ENCODE measurements at regions not wholly inside any gene's neighbourhood (a gene's known extent, or its start where the extent isn't known, plus 50 kb on each side); places are given as distances from the start of the nearest gene placed in this dataset.

DNA sequence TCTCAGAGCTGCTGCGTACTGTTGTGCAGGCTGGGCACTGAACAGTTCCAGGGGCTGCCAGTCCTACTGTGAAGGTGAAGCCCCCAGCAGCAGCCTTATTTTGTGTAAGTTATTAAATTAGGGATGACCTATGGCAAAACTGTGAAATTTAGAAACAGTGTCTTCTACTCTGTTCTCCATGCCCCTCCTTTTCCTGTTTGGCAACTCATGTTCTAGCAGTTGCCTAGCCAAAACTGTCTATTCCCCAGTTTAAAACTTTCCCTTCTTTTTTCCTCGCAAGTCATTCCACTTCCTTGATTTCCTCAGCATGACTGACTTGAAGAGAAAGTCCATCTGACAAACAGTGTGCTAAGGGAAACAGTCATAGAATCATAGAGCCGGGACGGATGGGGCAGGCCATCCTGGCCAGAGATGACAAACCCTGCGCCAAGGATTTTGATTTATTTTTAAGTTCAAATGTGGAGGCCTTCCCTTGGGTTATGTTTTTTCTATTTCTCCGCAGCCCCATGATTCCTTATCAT, 78.1 kb upstream of the OLFM4 start:
- Histone ChIP-seq H3K79me2 (ENCODE audit: insufficient read depth) (no peaks in the 10 kb centered on the region), H3F3A (ENCODE audit: insufficient read depth) (no peaks in the 10 kb centered on the region), H3K4me1 (ENCODE audit: insufficient read depth) (no peaks in the 10 kb centered on the region), H2AFZ (no peak overlapping the region), H3K27me3 (replicated peaks; ENCODE audit: insufficient read depth) (no peaks in the 10 kb centered on the region), H3K4me2 (ENCODE audit: unreplicated experiment) (no peak overlapping the region), H3K27ac (no peak overlapping the region), H4K20me1 (ENCODE audit: insufficient read depth) (no peaks in the 10 kb centered on the region), H3K36me3 (ENCODE audit: low read depth) (no peaks in the 10 kb centered on the region), H3K9me2 (ENCODE audit: insufficient read depth) (no peaks in the 10 kb centered on the region), H3K4me3 (no peak overlapping the region), H3K9ac (no peak overlapping the region), H3K9me3 (ENCODE audit: low read depth) (no peaks in the 10 kb centered on the region)
- DNase-seq: no peak
- TF ChIP-seq EZH2phosphoT487 (IDR thresholded peaks at IDR 0.05; ENCODE audit: insufficient read depth, low read depth): no peak
- no peak for TF ChIP-seq EZH2 (IDR thresholded peaks at IDR 0.05; ENCODE audit: insufficient read depth, poor library complexity, severe bottlenecking)
- in situ Hi-C loops (cut with MboI): no loop called here
- 28 to 30% methylated on average over 6 of the region's 6 CpGs for WGBS, 2 experiments (ENCODE audit: low coverage in 1 of 2, low lambda C conversion rate in 2 of 2, missing lambda C conversion rate in 2 of 2)

DNA sequence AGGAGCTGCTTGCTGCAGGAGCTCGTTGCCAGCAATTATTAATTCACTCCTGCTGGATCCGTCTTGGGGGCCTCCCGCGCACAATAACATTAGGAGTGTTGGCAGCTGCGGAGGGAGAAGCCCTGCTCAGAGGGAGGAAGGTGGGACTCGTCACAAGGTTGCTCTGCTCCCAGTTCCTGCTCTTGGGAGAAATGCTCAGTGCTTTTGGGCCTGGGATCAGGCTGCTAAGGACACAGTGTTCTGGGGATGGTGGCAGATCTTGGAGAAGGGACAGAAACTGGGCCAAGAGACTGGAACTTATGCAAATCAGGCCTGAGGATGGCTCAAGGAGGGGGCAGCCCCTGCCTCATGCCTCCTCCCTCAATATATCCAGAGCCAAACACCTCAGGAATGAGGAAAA, 78.9 kb upstream of the OLFM4 start:
- H4K20me1 ChIP-seq (ENCODE audit: insufficient read depth): no peaks in the 10 kb centered on the region
- in situ Hi-C loops (cut with MboI): no loop called here
- no peaks in the 10 kb centered on the region for H3K9me2 ChIP-seq (ENCODE audit: insufficient read depth)
- H3K9ac ChIP-seq: no peak overlapping the region
- no peaks in the 10 kb centered on the region for H3K4me1 ChIP-seq (ENCODE audit: insufficient read depth)
- H3K79me2 ChIP-seq (ENCODE audit: insufficient read depth): no peaks in the 10 kb centered on the region
- H3K36me3 ChIP-seq (ENCODE audit: low read depth): no peaks in the 10 kb centered on the region
- no peak overlapping the region for H3K4me3 ChIP-seq
- TF ChIP-seq EZH2phosphoT487 (IDR thresholded peaks at IDR 0.05; ENCODE audit: insufficient read depth, low read depth) (no peak), EZH2 (IDR thresholded peaks at IDR 0.05; ENCODE audit: insufficient read depth, poor library complexity, severe bottlenecking) (no peak)
- H3K9me3 ChIP-seq (ENCODE audit: low read depth): no peaks in the 10 kb centered on the region
- H3F3A ChIP-seq (ENCODE audit: insufficient read depth): no peaks in the 10 kb centered on the region
- H3K27me3 ChIP-seq (replicated peaks; ENCODE audit: insufficient read depth): no peaks in the 10 kb centered on the region
- 3 to 4% methylated on average over 6 of the region's 6 CpGs for WGBS, 2 experiments (ENCODE audit: low coverage in 1 of 2, low lambda C conversion rate in 2 of 2, missing lambda C conversion rate in 2 of 2)
- DNase-seq: no peak
- H3K27ac ChIP-seq: no peak overlapping the region
- no peak overlapping the region for H3K4me2 ChIP-seq (ENCODE audit: unreplicated experiment)
- no peak overlapping the region for H2AFZ ChIP-seq

DNA sequence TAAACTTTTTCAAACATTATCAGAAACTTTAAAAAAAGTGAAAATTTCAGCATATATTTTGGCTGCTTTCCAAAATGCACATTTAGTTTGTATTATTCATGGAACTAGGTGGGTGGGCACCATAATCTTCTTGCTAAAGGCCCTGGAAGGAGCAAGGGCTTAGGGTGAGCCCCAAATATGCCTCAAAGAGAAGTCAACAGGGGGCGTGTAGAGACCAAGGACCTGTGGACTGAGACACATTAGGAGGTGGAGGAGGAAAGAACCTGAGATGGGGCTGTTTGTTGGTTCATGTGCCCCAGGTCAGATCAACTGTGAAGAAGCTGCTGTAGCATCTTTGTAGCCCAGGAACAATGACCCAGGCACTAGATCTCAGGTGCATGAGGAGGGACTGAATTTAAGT, 79.6 kb upstream of the OLFM4 start:
- Histone ChIP-seq H3K27me3 (replicated peaks; ENCODE audit: insufficient read depth) (no peaks in the 10 kb centered on the region), H3K79me2 (ENCODE audit: insufficient read depth) (no peaks in the 10 kb centered on the region), H3F3A (ENCODE audit: insufficient read depth) (no peaks in the 10 kb centered on the region), H3K27ac (no peak overlapping the region), H3K9ac (no peak overlapping the region), H3K4me3 (no peak overlapping the region), H4K20me1 (ENCODE audit: insufficient read depth) (no peaks in the 10 kb centered on the region), H3K4me1 (ENCODE audit: insufficient read depth) (no peaks in the 10 kb centered on the region), H3K4me2 (ENCODE audit: unreplicated experiment) (no peak overlapping the region), H3K9me2 (ENCODE audit: insufficient read depth) (no peaks in the 10 kb centered on the region), H3K9me3 (ENCODE audit: low read depth) (no peaks in the 10 kb centered on the region), H2AFZ (no peak overlapping the region), H3K36me3 (ENCODE audit: low read depth) (no peaks in the 10 kb centered on the region)
- no peak for DNase-seq
- TF ChIP-seq EZH2 (IDR thresholded peaks at IDR 0.05; ENCODE audit: insufficient read depth, poor library complexity, severe bottlenecking): no peak
- TF ChIP-seq EZH2phosphoT487 (IDR thresholded peaks at IDR 0.05; ENCODE audit: insufficient read depth, low read depth): no peak
- WGBS, 2 experiments (ENCODE audit: low coverage in 1 of 2, low lambda C conversion rate in 2 of 2, missing lambda C conversion rate in 2 of 2): 12 to 15% methylated on average over 1 of the region's 1 CpG
- in situ Hi-C loops (cut with MboI): no loop called here

DNA sequence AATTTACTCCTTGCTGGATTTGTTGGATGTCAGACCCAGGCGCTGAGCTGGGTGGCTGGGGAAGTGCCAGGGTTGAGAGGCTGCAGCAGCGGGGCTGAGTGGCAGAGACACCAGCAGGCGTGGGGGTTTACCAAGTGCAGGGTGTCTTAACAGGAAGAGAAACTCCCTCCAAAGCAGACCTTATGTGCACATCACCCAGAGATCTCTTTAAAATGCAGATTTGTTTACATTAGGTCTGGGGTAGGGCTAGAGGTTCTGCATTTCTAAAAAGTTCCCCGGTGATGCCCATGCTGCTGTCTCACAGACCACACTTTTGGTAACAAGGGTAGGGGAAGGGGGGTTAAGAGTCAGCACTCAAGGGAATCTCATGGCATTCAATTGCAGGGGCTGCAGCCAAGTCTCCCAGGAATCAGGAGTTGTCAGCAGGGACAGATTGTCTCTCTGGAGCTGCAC, 80.7 kb upstream of the OLFM4 start:
- TF ChIP-seq EZH2 (IDR thresholded peaks at IDR 0.05; ENCODE audit: insufficient read depth, poor library complexity, severe bottlenecking) (no peak), EZH2phosphoT487 (IDR thresholded peaks at IDR 0.05; ENCODE audit: insufficient read depth, low read depth) (no peak)
- H3K4me2 ChIP-seq (ENCODE audit: unreplicated experiment): no peak overlapping the region
- H3K4me1 ChIP-seq (ENCODE audit: insufficient read depth): no peaks in the 10 kb centered on the region
- no peaks in the 10 kb centered on the region for H3K9me2 ChIP-seq (ENCODE audit: insufficient read depth)
- no peaks in the 10 kb centered on the region for H3K36me3 ChIP-seq (ENCODE audit: low read depth)
- H3K4me3 ChIP-seq: no peak overlapping the region
- DNase-seq: no peak
- no peaks in the 10 kb centered on the region for H3F3A ChIP-seq (ENCODE audit: insufficient read depth)
- in situ Hi-C loops (cut with MboI): no loop called here
- no peaks in the 10 kb centered on the region for H3K9me3 ChIP-seq (ENCODE audit: low read depth)
- H4K20me1 ChIP-seq (ENCODE audit: insufficient read depth): no peaks in the 10 kb centered on the region
- no peak overlapping the region for H2AFZ ChIP-seq
- no peaks in the 10 kb centered on the region for H3K27me3 ChIP-seq (replicated peaks; ENCODE audit: insufficient read depth)
- no peak overlapping the region for H3K27ac ChIP-seq
- no peak overlapping the region for H3K9ac ChIP-seq
- no peaks in the 10 kb centered on the region for H3K79me2 ChIP-seq (ENCODE audit: insufficient read depth)
- 8 to 9% methylated on average over 4 of the region's 4 CpGs for WGBS, 2 experiments (ENCODE audit: low coverage in 1 of 2, low lambda C conversion rate in 2 of 2, missing lambda C conversion rate in 2 of 2)

DNA sequence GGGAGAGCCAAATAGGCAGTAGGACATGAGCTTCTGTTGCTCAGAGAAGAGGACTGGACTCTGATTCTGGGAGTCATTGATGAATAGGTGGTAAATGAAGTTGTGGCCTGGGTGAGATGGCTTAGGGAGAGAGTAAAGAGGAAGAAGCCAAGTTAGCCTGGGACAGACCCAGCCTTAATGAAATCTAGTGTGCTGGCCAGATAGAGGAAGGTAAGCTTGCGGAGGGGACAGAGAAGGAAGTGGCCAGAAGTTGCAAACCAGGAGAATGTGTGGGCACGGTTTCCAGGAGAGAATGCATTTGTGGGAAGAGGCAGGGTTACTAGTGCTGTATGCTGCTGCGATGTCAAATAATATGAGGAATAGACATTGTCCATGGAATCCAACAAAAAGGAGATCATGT, 83.3 kb upstream of the OLFM4 start:
- H3K9ac ChIP-seq: no peak overlapping the region
- no peaks in the 10 kb centered on the region for H3K4me1 ChIP-seq (ENCODE audit: insufficient read depth)
- 35 to 44% methylated on average over 3 of the region's 3 CpGs for WGBS, 2 experiments (ENCODE audit: low coverage in 1 of 2, low lambda C conversion rate in 2 of 2, missing lambda C conversion rate in 2 of 2)
- H3K9me3 ChIP-seq (ENCODE audit: low read depth): no peaks in the 10 kb centered on the region
- no peak overlapping the region for H3K4me3 ChIP-seq
- H2AFZ ChIP-seq: no peak overlapping the region
- H3K27me3 ChIP-seq (replicated peaks; ENCODE audit: insufficient read depth): no peaks in the 10 kb centered on the region
- TF ChIP-seq EZH2phosphoT487 (IDR thresholded peaks at IDR 0.05; ENCODE audit: insufficient read depth, low read depth) (no peak), EZH2 (IDR thresholded peaks at IDR 0.05; ENCODE audit: insufficient read depth, poor library complexity, severe bottlenecking) (no peak)
- H3F3A ChIP-seq (ENCODE audit: insufficient read depth): no peaks in the 10 kb centered on the region
- DNase-seq: no peak
- no peaks in the 10 kb centered on the region for H3K9me2 ChIP-seq (ENCODE audit: insufficient read depth)
- no peak overlapping the region for H3K4me2 ChIP-seq (ENCODE audit: unreplicated experiment)
- in situ Hi-C loops (cut with MboI): no loop called here
- H3K36me3 ChIP-seq (ENCODE audit: low read depth): no peaks in the 10 kb centered on the region
- H3K27ac ChIP-seq: no peak overlapping the region
- no peaks in the 10 kb centered on the region for H4K20me1 ChIP-seq (ENCODE audit: insufficient read depth)
- no peaks in the 10 kb centered on the region for H3K79me2 ChIP-seq (ENCODE audit: insufficient read depth)

Measured in GM23248 (cell line).